GM12878 (cell line): ENCODE measurements at regions not wholly inside any gene's neighbourhood (a gene's known extent, or its start where the extent isn't known, plus 50 kb on each side); places are given as distances from the start of the nearest gene placed in this dataset.

Experiments used
- ATAC-seq: fragments of 200-7000 bp; cut with Tn5 transposase; 3 replicates; pipeline ENCODE4 v1.9.1; 2020; ENCODE audit warnings: mild to moderate bottlenecking, moderate library complexity
- BruUV-seq: library from RNA; stranded (reverse); fragments of 400-500 nt; replicated peaks from 2 replicates; lab custom pipeline; 2021; lab: Mats Ljungman, UMichigan
- CTCF ChIA-PET: fragments of 300-600 bp; sonication (Branson Sonifier 250); formaldehyde crosslinking; extraction: SDS; loops from one replicate; lab custom pipeline; 2021; ENCODE audit warnings: inconsistent platforms; lab: Yijun Ruan, JAX
- POLR2A ChIA-PET: fragments of 350-600 bp; formaldehyde crosslinking; extraction: SDS; loops from one replicate; lab custom pipeline; 2021; ENCODE audit warnings: inconsistent platforms; lab: Charles Lee
- RAD21 ChIA-PET: fragments of 300-600 bp; sonication (Branson Sonifier 250); formaldehyde crosslinking; loops from one replicate; lab custom pipeline; 2023; ENCODE audit warnings: antibody characterized with exemption; ENCODE audit not compliant: unreplicated experiment; lab: Charles Lee
- SMC1A ChIA-PET: fragments of 300-600 bp; sonication (Branson Sonifier 250); formaldehyde crosslinking; loops from one replicate; lab custom pipeline; 2023; ENCODE audit not compliant: unreplicated experiment, uncharacterized antibody; lab: Charles Lee
- DNase-seq: peaks from one replicate; pipeline ENCODE4 v3.0.0-alpha.2; 2011; ENCODE audit warnings: low read depth, low spot score
- FAIRE-seq: peaks from 3 replicates; lab custom pipeline; 2011; peaks lifted over from hg19 to GRCh38; lab: Jason Lieb, UNC
- H2AFZ ChIP-seq: 2 replicates; pipeline ENCODE4 v1.6.0; 2011; ENCODE audit warnings: low read depth, low read length, control low read depth; ENCODE audit not compliant: control insufficient read depth
- H3K27ac ChIP-seq: 2 replicates; pipeline ENCODE4 v1.5.1; 2011; ENCODE audit warnings: control low read depth; ENCODE audit not compliant: control insufficient read depth, insufficient read depth
- H3K27me3 ChIP-seq, 2 experiments: replicated peaks in 1 of 2; 2 replicates each; pipeline versions ENCODE4 v1.6.0 to v1.6.1; 2011; ENCODE audit warnings: low read length in 1 of 2; ENCODE audit not compliant: control insufficient read depth in 2 of 2, insufficient read depth in 2 of 2
- H3K36me3 ChIP-seq, 2 experiments: 2 replicates each; pipeline ENCODE4 v1.5.1; 2011; ENCODE audit warnings: low read length in 1 of 2; ENCODE audit not compliant: control insufficient read depth in 2 of 2, insufficient read depth in 2 of 2
- H3K4me1 ChIP-seq: 2 replicates; pipeline ENCODE4 v1.6.1; 2011; ENCODE audit warnings: mild to moderate bottlenecking, low read length, moderate library complexity, mixed read lengths; ENCODE audit not compliant: control insufficient read depth, insufficient read depth
- H3K4me2 ChIP-seq: 2 replicates; pipeline ENCODE4 v1.6.0; 2011; ENCODE audit warnings: control low read depth; ENCODE audit not compliant: control insufficient read depth, insufficient read depth
- H3K4me3 ChIP-seq: fragments of 200-600 bp; sonication (generic); 2 replicates; pipeline ENCODE4 v1.5.1; 2016
- H3K79me2 ChIP-seq: 2 replicates; pipeline ENCODE4 v1.6.0; 2011; ENCODE audit warnings: low read length; ENCODE audit not compliant: control insufficient read depth, insufficient read depth
- H3K9ac ChIP-seq: 2 replicates; pipeline ENCODE4 v1.8.0; 2011; ENCODE audit warnings: low read length, control low read depth, mixed read lengths; ENCODE audit not compliant: control insufficient read depth, insufficient read depth
- H3K9me3 ChIP-seq: replicated peaks from 3 replicates; pipeline ENCODE4 v1.5.1; 2011; ENCODE audit warnings: mild to moderate bottlenecking, low read length; ENCODE audit not compliant: control insufficient read depth, insufficient read depth
- H4K20me1 ChIP-seq: 2 replicates; pipeline ENCODE4 v1.6.0; 2011; ENCODE audit not compliant: control insufficient read depth, insufficient read depth
- BHLHE40 ChIP-seq, 2 experiments: fragments of 450-650 bp in 1 of 2; IDR thresholded peaks; 2 replicates each; pipeline ENCODE4 v1.6.1; 2011 to 2017; ENCODE audit warnings: low read depth in 2 of 2, borderline replicate concordance in 1 of 2, improper control_type of control experiment in 1 of 2, low read length in 1 of 2, mild to moderate bottlenecking in 1 of 2
- CBFB ChIP-seq: IDR thresholded peaks from 2 replicates; pipeline ENCODE4 v1.6.1; 2016; ENCODE audit warnings: antibody characterized with exemption, low read depth
- EED ChIP-seq: sonication (generic); IDR thresholded peaks from 2 replicates; pipeline ENCODE4 v1.6.1; 2016; ENCODE audit warnings: antibody characterized with exemption, low read depth
- EZH2 ChIP-seq: IDR thresholded peaks from 2 replicates; pipeline ENCODE4 v1.6.1; 2012; ENCODE audit warnings: low read depth, mild to moderate bottlenecking, control low read depth, inconsistent platforms, low read length, borderline replicate concordance; ENCODE audit not compliant: control insufficient read depth
- HDAC2 ChIP-seq: fragments of 200-600 bp; sonication (generic); IDR thresholded peaks from 2 replicates; pipeline ENCODE4 v1.6.1; 2017
- JUNB ChIP-seq: IDR thresholded peaks from 2 replicates; pipeline ENCODE4 v1.6.1; 2016; ENCODE audit warnings: antibody characterized with exemption, mild to moderate bottlenecking
- MYC ChIP-seq: IDR thresholded peaks from 2 replicates; pipeline ENCODE4 v1.6.1; 2011; ENCODE audit warnings: mild to moderate bottlenecking, low read length, moderate library complexity, inconsistent platforms; ENCODE audit not compliant: insufficient read depth, insufficient replicate concordance, insufficient read length, severe bottlenecking
- NR2C1 ChIP-seq: fragments of 450-650 bp; IDR thresholded peaks from 2 replicates; pipeline ENCODE4 v1.6.1; 2017; ENCODE audit warnings: antibody characterized with exemption, mild to moderate bottlenecking, moderate library complexity
- PAX5 ChIP-seq: IDR thresholded peaks from 2 replicates; pipeline ENCODE4 v1.6.1; 2011; ENCODE audit warnings: low read depth, low read length, borderline replicate concordance
- SREBF2 ChIP-seq: IDR thresholded peaks from 2 replicates; pipeline ENCODE4 v1.6.1; 2012; ENCODE audit warnings: mild to moderate bottlenecking, low read length
- ZNF207 ChIP-seq: fragments of 450-650 bp; IDR thresholded peaks from 2 replicates; pipeline ENCODE4 v1.6.1; 2014; ENCODE audit warnings: antibody characterized with exemption, mild to moderate bottlenecking, borderline replicate concordance
- WGBS: methylation state at CpG from one replicate; pipeline ENCODE4 v1.1.6; 2016; ENCODE audit warnings: low lambda C conversion rate; ENCODE audit not compliant: insufficient replicate concordance, insufficient coverage; ENCODE audit errors: missing lambda C conversion rate; 5-methylcytosine and 5-hydroxymethylcytosine counted together
- in situ Hi-C: fragments of 300-500 bp; cut with MboI; formaldehyde crosslinking; loops from 9 replicates; pipeline ENCODE4 v1.14.3; 2018; ENCODE audit warnings: mixed read lengths
- intact Hi-C: fragments of 100-400 bp; cut with micrococcal nuclease; formaldehyde crosslinking; loops from one replicate; pipeline ENCODE4 v1.14.2; 2022; ENCODE audit not compliant: unreplicated experiment
- TF ChIP-seq, protein P1 (sequence below): fragments of 450-650 bp; IDR thresholded peaks from 2 replicates; pipeline ENCODE4 v1.6.1; 2017; ENCODE audit warnings: low read depth, mild to moderate bottlenecking, moderate library complexity
- TF ChIP-seq, protein P2 (sequence below): IDR thresholded peaks from 2 replicates; pipeline ENCODE4 v1.6.1; 2011; ENCODE audit warnings: borderline replicate concordance, low read depth, mild to moderate bottlenecking, moderate library complexity, low read length; ENCODE audit not compliant: insufficient read depth, poor library complexity, severe bottlenecking
- TF ChIP-seq, protein P3 (sequence below): IDR thresholded peaks from 2 replicates; pipeline ENCODE4 v1.6.1; 2011; ENCODE audit warnings: mild to moderate bottlenecking, low read depth, low read length, moderate library complexity; ENCODE audit not compliant: insufficient replicate concordance
- TF ChIP-seq, protein P4 (sequence below): IDR thresholded peaks from 2 replicates; pipeline ENCODE4 v1.6.1; 2012; ENCODE audit warnings: low read depth, low read length, improper control_type of control experiment
- TF ChIP-seq, protein P5 (sequence below): fragments of 450-650 bp; IDR thresholded peaks from 2 replicates; pipeline ENCODE4 v1.6.1; 2016; ENCODE audit warnings: mild to moderate bottlenecking

DNA sequence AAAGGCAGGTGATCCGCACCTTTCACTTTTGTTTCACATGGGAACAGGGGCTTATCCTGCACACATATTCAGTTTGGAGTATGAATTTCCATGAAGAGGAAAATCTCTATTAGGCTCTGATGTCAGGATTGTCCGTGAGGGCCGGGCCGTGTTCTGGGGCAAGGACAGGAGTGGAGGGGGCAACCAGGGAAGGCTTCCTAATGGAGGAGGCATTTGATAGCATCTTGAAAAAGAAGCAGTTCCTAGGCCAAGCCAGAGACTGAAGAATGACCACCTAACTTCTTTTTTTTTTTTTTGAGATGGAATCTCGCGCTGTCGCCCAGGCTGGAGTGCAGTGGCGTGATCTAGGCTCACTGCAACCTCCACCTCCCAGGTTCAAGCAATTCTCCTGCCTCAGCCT lies 174.2 kb downstream of the SEC14L1 start:
- no peak overlapping the region for H3K9ac ChIP-seq
- ChIA-PET CTCF (no interaction called here), SMC1A (interaction anchor here (1.8 kb wide), 1 partner anchor 10 kb away, joined by 4 read pairs; no protein-coding TSS in a partner anchor), POLR2A (no interaction called here), RAD21 (no interaction called here)
- no peak overlapping the region for H3K4me2 ChIP-seq
- H3K36me3 ChIP-seq: no peaks in the 10 kb centered on the region; a peak in 1 of 4 replicates
- DNase-seq: no peak
- ATAC-seq: no peak
- in situ Hi-C loops (no loop called here), intact Hi-C loops (no loop called here)
- no peaks in the 10 kb centered on the region for H3K9me3 ChIP-seq
- peaks cover 20% of the 10 kb centered on the region for H3K4me1 ChIP-seq
- BruUV-seq: no TSS peak
- H4K20me1 ChIP-seq: no peaks in the 10 kb centered on the region
- no peak for TF ChIP-seq MYC
- TF ChIP-seq CBFB: no peak
- TF ChIP-seq, protein P1, sequence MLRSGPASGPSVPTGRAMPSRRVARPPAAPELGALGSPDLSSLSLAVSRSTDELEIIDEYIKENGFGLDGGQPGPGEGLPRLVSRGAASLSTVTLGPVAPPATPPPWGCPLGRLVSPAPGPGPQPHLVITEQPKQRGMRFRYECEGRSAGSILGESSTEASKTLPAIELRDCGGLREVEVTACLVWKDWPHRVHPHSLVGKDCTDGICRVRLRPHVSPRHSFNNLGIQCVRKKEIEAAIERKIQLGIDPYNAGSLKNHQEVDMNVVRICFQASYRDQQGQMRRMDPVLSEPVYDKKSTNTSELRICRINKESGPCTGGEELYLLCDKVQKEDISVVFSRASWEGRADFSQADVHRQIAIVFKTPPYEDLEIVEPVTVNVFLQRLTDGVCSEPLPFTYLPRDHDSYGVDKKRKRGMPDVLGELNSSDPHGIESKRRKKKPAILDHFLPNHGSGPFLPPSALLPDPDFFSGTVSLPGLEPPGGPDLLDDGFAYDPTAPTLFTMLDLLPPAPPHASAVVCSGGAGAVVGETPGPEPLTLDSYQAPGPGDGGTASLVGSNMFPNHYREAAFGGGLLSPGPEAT: no peak
- TF ChIP-seq, protein P2, sequence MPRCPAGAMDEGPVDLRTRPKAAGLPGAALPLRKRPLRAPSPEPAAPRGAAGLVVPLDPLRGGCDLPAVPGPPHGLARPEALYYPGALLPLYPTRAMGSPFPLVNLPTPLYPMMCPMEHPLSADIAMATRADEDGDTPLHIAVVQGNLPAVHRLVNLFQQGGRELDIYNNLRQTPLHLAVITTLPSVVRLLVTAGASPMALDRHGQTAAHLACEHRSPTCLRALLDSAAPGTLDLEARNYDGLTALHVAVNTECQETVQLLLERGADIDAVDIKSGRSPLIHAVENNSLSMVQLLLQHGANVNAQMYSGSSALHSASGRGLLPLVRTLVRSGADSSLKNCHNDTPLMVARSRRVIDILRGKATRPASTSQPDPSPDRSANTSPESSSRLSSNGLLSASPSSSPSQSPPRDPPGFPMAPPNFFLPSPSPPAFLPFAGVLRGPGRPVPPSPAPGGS: no peak
- TF ChIP-seq, protein P3, sequence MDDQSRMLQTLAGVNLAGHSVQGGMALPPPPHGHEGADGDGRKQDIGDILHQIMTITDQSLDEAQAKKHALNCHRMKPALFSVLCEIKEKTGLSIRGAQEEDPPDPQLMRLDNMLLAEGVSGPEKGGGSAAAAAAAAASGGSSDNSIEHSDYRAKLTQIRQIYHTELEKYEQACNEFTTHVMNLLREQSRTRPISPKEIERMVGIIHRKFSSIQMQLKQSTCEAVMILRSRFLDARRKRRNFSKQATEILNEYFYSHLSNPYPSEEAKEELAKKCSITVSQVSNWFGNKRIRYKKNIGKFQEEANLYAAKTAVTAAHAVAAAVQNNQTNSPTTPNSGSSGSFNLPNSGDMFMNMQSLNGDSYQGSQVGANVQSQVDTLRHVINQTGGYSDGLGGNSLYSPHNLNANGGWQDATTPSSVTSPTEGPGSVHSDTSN: no peak
- TF ChIP-seq BHLHE40 (IDR thresholded peaks at IDR 0.05; ENCODE audit: borderline replicate concordance in 1 of 2, low read depth in 2 of 2, low read length in 1 of 2): no peak
- TF ChIP-seq, protein P4, sequence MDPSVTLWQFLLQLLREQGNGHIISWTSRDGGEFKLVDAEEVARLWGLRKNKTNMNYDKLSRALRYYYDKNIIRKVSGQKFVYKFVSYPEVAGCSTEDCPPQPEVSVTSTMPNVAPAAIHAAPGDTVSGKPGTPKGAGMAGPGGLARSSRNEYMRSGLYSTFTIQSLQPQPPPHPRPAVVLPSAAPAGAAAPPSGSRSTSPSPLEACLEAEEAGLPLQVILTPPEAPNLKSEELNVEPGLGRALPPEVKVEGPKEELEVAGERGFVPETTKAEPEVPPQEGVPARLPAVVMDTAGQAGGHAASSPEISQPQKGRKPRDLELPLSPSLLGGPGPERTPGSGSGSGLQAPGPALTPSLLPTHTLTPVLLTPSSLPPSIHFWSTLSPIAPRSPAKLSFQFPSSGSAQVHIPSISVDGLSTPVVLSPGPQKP: no peak
- no peak for TF ChIP-seq SREBF2
- TF ChIP-seq, protein P5, sequence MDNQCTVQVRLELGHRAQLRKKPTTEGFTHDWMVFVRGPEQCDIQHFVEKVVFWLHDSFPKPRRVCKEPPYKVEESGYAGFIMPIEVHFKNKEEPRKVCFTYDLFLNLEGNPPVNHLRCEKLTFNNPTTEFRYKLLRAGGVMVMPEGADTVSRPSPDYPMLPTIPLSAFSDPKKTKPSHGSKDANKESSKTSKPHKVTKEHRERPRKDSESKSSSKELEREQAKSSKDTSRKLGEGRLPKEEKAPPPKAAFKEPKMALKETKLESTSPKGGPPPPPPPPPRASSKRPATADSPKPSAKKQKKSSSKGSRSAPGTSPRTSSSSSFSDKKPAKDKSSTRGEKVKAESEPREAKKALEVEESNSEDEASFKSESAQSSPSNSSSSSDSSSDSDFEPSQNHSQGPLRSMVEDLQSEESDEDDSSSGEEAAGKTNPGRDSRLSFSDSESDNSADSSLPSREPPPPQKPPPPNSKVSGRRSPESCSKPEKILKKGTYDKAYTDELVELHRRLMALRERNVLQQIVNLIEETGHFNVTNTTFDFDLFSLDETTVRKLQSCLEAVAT: no peak
- TF ChIP-seq ZNF207: no peak
- no peak for TF ChIP-seq EZH2
- no peak for TF ChIP-seq HDAC2
- no peak for TF ChIP-seq JUNB
- no peak for TF ChIP-seq PAX5
- no peak for TF ChIP-seq EED
- no peak for TF ChIP-seq NR2C1
- FAIRE-seq: no peak
- no peak overlapping the region for H2AFZ ChIP-seq
- peaks cover 4% of the 10 kb centered on the region for H3K79me2 ChIP-seq
- no peak overlapping the region for H3K4me3 ChIP-seq
- H3K27me3 ChIP-seq: no peaks in the 10 kb centered on the region
- no peak overlapping the region for H3K27ac ChIP-seq
- WGBS: 88% methylated on average over 8 of the region's 8 CpGs
